ENCODE measurements at regions not wholly inside any gene's neighbourhood (a gene's known extent, or its start where the extent isn't known, plus 50 kb on each side); places are given as distances from the start of the nearest gene placed in this dataset.
A peak's percentile ranks its signal among the peaks of the same experiment; 100 is the strongest.
"Not testable (repeated sequence)": the region's sequence is repeated elsewhere in the genome, so short reads cannot be mapped to it uniquely, and the experiment has no call there.

GRCh38 chr5:92216852-92217251 lies 833.7 kb upstream of the ARRDC3 start:
- not testable (repeated sequence) for DNase-seq

- no peak for DNase-seq
Observed at GRCh38 chr5:92215116-92215515, 832.0 kb upstream of the ARRDC3 start.

GRCh38 chr5:92208265-92208664 lies 825.1 kb upstream of the ARRDC3 start:
- no peak for DNase-seq

GRCh38 chr5:92207151-92207550 lies 824.0 kb upstream of the ARRDC3 start:
- DNase-seq: peak; percentile 20

- DNase-seq: no peak
Observed at GRCh38 chr5:92206681-92207080, 823.6 kb upstream of the ARRDC3 start.

GRCh38 chr5:92199035-92199434 lies 815.9 kb upstream of the ARRDC3 start:
- DNase-seq: not testable (repeated sequence)

- DNase-seq: no peak
Observed at GRCh38 chr5:92181656-92182055, 798.5 kb upstream of the ARRDC3 start.

- DNase-seq: no peak
Observed at GRCh38 chr5:92180391-92180790, 797.3 kb upstream of the ARRDC3 start.

GRCh38 chr5:92179651-92180050 lies 796.5 kb upstream of the ARRDC3 start:
- peak; percentile 16 for DNase-seq

GRCh38 chr5:92177926-92178487 lies 794.9 kb upstream of the ARRDC3 start:
- no peak for DNase-seq

- no peak for DNase-seq
Observed at GRCh38 chr5:92163906-92164305, 780.8 kb upstream of the ARRDC3 start.

GRCh38 chr5:92147798-92148197 lies 764.7 kb upstream of the ARRDC3 start:
- DNase-seq: no peak

- no peak for DNase-seq
Observed at GRCh38 chr5:92147266-92147665, 764.1 kb upstream of the ARRDC3 start.

GRCh38 chr5:92145852-92146251 lies 762.7 kb upstream of the ARRDC3 start:
- DNase-seq: no peak

- DNase-seq: no peak
Observed at GRCh38 chr5:92144824-92145223, 761.7 kb upstream of the ARRDC3 start.

GRCh38 chr5:92132294-92132908 lies 749.3 kb upstream of the ARRDC3 start:
- not testable (repeated sequence) for DNase-seq

- no peak for DNase-seq
Observed at GRCh38 chr5:92126182-92126581, 743.1 kb upstream of the ARRDC3 start.

- DNase-seq: no peak
Observed at GRCh38 chr5:92119110-92119509, 736.0 kb upstream of the ARRDC3 start.

- DNase-seq: no peak
Observed at GRCh38 chr5:92106808-92107207, 723.7 kb upstream of the ARRDC3 start.

GRCh38 chr5:92104126-92104525 lies 721.0 kb upstream of the ARRDC3 start:
- no peak for DNase-seq

GRCh38 chr5:92102313-92102712 lies 719.2 kb upstream of the ARRDC3 start:
- no peak for DNase-seq

- no peak for DNase-seq
Observed at GRCh38 chr5:92092239-92092638, 709.1 kb upstream of the ARRDC3 start.

- DNase-seq: no peak
Observed at GRCh38 chr5:92086059-92086811, 703.1 kb upstream of the ARRDC3 start.

- DNase-seq: no peak
Observed at GRCh38 chr5:92081958-92082712, 699.0 kb upstream of the ARRDC3 start.

All from NCI-H524 treated with DMSO at 0.1 percent for 48 hours (cell line).